Gastrocnemius medialis (tissue), 4 donors: ENCODE measurements at regions not wholly inside any gene's neighbourhood (a gene's known extent, or its start where the extent isn't known, plus 50 kb on each side); places are given as distances from the start of the nearest gene placed in this dataset.

Experiments used
- POLR2A ChIP-seq, 2 donors: fragments of 450-650 bp; IDR thresholded peaks; one replicate each; pipeline ENCODE4 v1.6.1; 2017; ENCODE audit warnings: antibody characterized with exemption in 2 of 2, mild to moderate bottlenecking in 2 of 2, moderate library complexity in 2 of 2
- TF ChIP-seq, protein P1 (sequence below), 5 experiments: fragments of 450-650 bp in 3 of 5; fragments of 200-600 bp in 2 of 5; sonication (generic) in 2 of 5; IDR thresholded peaks in 4 of 5; conservative IDR thresholded peaks in 1 of 5; 1 replicate in 4 of 5; 2 replicates in 1 of 5; pipeline ENCODE4 v1.5.1; 2016 to 2019; ENCODE audit warnings: antibody characterized with exemption in 5 of 5, mild to moderate bottlenecking in 3 of 5, moderate library complexity in 3 of 5

DNA sequence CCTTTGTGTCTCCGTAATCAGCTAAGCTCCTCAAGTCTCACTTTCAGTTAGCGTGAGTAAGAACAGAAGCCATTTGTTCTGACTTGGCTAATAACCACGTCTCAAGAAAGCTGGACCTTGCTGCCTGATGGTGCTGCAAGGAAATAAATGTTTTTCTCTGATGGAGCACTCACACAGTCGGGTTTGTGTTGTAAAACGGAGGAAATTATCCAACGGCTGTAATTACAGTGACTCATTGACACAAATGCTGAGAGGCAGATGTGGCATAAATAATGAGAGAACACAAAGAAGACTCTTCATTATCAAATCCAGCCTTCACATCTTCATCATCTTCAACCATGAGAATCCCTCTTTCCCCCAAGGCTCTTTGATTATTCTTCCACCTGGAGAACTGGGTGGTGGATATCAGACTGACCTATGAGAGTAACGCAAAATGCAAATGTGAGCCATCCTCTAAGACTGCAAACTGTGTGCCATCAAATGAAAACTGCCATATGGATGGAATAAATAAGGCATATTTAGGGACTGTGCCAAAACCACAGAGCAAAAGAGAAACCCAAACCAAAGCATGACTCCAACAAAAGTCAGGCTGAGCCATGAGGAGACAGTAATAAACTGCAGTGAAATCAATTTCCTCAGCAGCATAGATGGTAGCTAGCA, 252.6 kb downstream of the RND3 start:
- TF ChIP-seq, protein P1, sequence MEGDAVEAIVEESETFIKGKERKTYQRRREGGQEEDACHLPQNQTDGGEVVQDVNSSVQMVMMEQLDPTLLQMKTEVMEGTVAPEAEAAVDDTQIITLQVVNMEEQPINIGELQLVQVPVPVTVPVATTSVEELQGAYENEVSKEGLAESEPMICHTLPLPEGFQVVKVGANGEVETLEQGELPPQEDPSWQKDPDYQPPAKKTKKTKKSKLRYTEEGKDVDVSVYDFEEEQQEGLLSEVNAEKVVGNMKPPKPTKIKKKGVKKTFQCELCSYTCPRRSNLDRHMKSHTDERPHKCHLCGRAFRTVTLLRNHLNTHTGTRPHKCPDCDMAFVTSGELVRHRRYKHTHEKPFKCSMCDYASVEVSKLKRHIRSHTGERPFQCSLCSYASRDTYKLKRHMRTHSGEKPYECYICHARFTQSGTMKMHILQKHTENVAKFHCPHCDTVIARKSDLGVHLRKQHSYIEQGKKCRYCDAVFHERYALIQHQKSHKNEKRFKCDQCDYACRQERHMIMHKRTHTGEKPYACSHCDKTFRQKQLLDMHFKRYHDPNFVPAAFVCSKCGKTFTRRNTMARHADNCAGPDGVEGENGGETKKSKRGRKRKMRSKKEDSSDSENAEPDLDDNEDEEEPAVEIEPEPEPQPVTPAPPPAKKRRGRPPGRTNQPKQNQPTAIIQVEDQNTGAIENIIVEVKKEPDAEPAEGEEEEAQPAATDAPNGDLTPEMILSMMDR (IDR thresholded peaks at IDR 0.05 in 4 of 5, conservative IDR thresholded peaks at IDR 0.05 in 1 of 5) = no peak
- TF ChIP-seq POLR2A (IDR thresholded peaks at IDR 0.05) = no peak
